ENCODE measurements at regions not wholly inside any gene's neighbourhood (a gene's known extent, or its start where the extent isn't known, plus 50 kb on each side); places are given as distances from the start of the nearest gene placed in this dataset.
"Not testable (repeated sequence)": the region's sequence is repeated elsewhere in the genome, so short reads cannot be mapped to it uniquely, and the experiment has no call there.

GRCh38 chr13:46498650-46499049 lies 54.3 kb upstream of the LRCH1 start:
- no peak for DNase-seq

GRCh38 chr13:46496086-46496485 lies 56.9 kb upstream of the LRCH1 start:
- no peak for DNase-seq

DNA sequence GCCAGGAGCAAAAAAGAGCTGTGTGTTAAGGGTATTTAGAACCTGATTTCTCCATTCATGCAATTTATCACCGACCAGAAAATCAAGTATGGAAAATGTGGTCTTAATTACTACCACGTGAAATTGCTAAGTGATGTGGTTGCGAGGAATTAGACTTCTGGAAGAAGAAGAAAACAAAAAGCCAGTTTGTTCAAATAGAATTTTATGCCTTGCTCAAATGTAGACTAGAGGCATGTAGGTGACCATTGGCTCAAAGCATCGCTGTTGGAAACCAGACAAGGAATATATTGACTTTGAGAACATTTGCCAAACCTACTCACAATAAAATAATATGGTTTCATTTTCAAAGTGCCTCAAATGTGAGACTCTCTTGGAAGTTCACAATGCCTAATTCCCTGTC lies 57.3 kb upstream of the LRCH1 start:
- no peak for DNase-seq

GRCh38 chr13:46495066-46495465 lies 57.9 kb upstream of the LRCH1 start:
- no peak for DNase-seq

- DNase-seq: peak; percentile 54
Observed at GRCh38 chr13:46492946-46493345, 60.0 kb upstream of the LRCH1 start.

GRCh38 chr13:46491641-46492040 lies 61.3 kb upstream of the LRCH1 start:
- DNase-seq: no peak

GRCh38 chr13:46490713-46491112 lies 62.3 kb upstream of the LRCH1 start:
- not testable (repeated sequence) for DNase-seq

DNA sequence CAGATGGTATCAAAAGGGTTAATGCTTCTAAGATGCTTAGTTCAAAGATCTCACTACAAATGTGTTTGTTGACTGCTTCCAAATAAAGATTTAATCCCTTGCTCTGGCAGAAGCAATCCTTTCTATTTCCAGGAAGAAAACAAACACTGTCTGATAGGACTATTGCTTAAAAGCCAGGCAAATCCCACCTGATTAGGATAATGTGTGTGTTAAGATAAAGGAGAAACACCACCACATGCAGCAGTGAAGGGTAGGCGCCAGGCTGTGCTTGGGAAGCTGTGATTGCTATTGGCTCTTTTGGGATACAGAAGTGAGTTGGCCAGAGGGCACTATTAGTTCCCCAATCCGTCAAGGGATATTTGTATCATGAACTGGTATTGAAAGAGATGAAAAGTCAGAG lies 62.8 kb upstream of the LRCH1 start:
- no peak for DNase-seq

DNA sequence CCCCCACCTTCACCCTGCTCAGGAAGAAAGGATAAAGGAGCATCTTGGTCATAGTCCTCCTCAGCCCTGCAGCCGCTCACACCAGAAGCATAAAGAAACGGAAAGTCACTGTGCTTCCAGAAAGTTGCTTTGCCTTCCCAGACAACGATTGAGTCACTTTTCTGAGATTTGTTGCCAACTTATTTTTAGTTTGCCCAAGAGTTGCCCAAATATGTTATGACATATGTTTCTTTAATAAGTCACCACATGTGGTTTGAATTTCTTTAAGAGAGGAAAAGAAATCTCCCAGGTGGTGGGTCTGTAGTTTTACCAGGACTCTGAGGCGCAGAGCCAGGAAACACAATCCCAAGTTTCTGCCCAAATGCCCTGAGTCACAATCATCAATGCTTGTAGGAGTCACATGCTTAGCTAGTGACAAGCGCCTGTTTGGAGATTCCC lies 63.4 kb upstream of the LRCH1 start:
- no peak for DNase-seq

DNA sequence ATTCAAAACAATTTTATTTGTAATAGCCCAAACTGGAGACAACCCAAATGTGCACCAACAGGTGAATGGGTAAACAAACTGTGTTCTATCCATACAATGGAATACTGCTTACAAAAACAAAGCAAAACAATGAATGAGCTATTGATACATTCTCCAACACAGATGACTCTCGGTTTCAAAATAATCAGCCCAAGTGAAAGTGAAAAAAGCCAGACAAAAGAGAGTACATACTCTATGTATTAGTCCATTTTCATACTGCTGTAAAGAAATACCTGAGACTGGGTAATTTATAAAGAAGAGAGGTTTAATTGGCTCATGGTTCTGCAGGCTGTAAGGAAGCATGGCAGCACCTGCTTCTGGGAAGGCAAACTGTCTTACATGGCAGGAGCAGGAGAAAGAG lies 65.2 kb upstream of the LRCH1 start:
- no peak for DNase-seq

- DNase-seq: no peak
Observed at GRCh38 chr13:46486270-46486669, 66.7 kb upstream of the LRCH1 start.

- no peak for DNase-seq
Observed at GRCh38 chr13:46484561-46484960, 68.4 kb upstream of the LRCH1 start.

- no peak for DNase-seq
Observed at GRCh38 chr13:46481166-46481565, 71.8 kb upstream of the LRCH1 start.

DNA sequence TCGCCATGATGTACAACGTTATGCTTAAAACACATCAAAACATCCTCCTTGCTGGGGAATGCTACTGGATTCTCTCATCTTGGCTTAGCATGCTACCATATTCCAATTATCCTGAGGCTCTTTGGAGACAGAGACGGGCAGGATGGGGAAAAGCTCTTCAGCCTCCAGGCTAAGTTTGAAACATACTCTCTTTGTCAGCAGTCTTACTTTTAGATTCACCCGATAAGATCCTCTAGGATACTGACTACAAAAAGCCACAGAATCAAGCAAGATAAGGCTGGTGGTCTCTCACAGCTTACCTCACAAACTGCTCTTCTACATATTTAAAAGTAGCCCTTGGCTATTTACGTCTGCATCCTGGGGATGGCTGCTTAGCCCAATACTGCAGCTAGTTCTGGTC lies 72.8 kb upstream of the LRCH1 start:
- no peak for DNase-seq

- DNase-seq: no peak
Observed at GRCh38 chr13:46479691-46480090, 73.3 kb upstream of the LRCH1 start.

- no peak for DNase-seq
Observed at GRCh38 chr13:46479283-46479682, 73.7 kb upstream of the LRCH1 start.

DNA sequence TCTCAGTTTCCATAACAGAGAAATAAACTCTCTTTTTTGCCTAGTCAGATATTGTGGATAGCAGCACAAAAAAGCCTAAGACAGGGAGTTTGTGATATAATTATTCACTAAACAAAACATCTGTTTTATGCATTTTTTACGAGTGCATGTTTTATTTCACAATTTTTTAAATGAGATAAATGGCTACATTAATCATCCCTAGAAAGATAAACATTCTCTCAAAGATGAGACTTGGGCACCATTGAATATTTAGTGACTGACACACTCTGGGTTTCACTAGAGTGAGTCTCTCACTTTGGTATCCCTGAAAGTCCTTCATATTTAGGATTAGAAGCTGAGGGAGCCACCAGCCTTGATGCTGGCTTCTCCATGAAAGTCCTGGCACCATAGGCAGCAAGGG lies 74.3 kb upstream of the LRCH1 start:
- DNase-seq: no peak

DNA sequence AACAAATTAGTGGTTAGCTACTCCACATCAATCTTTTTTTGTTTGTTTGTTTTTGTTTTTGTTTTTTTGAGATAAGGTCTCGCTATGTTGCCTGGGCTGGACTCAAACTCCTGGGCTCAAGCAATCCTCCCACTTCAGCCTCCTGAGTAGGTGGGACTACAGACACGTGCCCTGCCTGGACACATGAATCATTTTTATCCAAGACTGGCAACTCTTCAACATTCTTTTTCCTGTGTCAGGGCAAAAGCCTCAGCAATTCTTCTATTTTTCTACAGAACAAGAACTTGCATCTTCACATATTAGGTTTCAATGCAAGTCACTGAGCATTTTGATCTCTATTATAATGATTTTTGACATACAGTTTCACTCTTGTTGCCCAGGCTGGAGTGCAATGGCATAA lies 76.8 kb upstream of the LRCH1 start:
- no peak for DNase-seq

DNA sequence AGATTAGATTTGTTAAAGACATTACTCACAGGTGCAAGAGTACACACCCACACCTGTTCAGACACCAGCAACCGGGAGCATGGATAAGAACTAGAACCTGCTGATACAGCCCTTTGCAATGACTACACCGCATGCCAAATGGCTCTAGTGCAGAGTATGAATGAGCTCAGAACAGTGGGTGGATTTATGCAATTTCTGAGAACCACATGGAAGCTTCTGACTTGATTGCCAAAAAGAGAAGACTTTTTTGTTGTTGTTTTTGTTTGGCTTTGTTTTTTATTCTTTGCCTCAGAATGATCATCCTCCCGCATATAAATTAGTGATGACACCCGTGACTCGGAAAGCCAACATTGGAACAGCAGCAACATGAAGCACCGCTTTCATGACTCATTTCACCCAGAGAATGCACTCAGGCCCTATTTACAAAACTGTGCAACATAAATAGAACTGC lies 77.4 kb upstream of the LRCH1 start:
- DNase-seq: no peak

- no peak for DNase-seq
Observed at GRCh38 chr13:46473806-46474205, 79.2 kb upstream of the LRCH1 start.

DNA sequence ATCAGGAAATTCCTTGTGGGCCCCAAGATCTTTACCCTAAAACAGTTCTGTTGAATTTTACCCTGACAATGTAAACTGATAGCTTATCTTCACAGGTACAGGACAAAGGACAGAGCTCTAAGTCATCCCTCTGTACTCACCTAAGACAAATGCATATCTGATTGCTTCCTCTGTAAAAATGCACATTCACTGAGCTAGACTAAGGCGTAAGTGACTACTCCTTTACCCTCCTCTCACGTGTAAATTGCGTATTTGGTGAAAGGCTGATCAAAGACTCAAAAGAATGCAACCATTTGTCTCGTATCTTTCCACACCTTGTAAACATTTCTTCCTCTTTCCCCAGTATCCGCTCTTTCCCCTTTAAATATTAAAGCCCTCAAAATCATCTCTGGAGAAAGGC lies 80.6 kb upstream of the LRCH1 start:
- no peak for DNase-seq

- DNase-seq: not testable (repeated sequence)
Observed at GRCh38 chr13:46469699-46470098, 82.6 kb upstream of the RUBCNL start.

- no peak for DNase-seq
Observed at GRCh38 chr13:46468570-46469463, 81.8 kb upstream of the RUBCNL start.

DNA sequence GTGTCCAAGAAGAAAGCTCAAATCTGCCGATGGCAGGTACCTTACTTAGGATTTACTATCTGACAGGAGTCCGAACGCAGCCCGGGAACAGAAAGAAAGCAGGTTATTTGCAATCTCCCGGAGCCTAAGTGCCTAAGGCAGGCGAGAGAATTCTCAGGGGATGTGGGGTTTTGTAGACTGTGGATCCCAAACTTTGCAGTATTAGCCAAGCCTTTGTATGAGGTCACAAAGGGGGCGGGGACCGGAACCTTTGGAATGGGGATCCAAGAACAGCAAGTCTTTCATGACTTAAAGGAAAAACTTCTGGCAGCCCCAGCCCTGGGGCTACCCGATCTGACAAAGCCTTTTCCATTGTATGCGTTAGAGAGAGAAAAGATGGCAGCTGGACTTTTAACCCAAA lies 80.6 kb upstream of the RUBCNL start:
- not testable (repeated sequence) for DNase-seq

DNA sequence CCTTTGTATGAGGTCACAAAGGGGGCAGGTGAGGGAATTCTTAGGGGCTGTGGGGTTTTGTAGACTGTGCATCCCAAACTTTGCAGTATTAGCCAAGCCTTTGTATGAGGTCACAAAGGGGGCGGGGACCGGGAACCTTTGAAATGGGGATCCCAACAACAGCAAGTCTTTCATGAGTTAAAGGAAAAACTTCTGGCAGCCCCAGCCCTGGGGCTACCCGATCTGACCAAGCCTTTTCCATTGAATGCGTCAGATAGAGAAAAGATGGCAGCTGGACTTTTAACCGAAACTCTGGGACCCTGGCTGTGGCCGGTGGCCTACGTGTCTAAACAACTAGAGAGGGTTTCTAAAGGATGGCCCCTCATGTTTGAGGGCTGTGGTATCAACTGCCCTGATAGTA lies 79.0 kb upstream of the RUBCNL start:
- not testable (repeated sequence) for DNase-seq
